GM21515 (cell line): ENCODE measurements at regions not wholly inside any gene's neighbourhood (a gene's known extent, or its start where the extent isn't known, plus 50 kb on each side); places are given as distances from the start of the nearest gene placed in this dataset.
"Not testable (repeated sequence)": the region's sequence is repeated elsewhere in the genome, so short reads cannot be mapped to it uniquely, and the experiment has no call there.

Source experiments
- ATAC-seq: cut with Tn5 transposase; IDR thresholded peaks from one replicate; pipeline ENCODE4 v1.9.1; 2021; ENCODE audit not compliant: unreplicated experiment

- ATAC-seq: no peak
Observed at GRCh38 chr22:23466351-23466750, 113.7 kb downstream of the IGLL1 start.

DNA sequence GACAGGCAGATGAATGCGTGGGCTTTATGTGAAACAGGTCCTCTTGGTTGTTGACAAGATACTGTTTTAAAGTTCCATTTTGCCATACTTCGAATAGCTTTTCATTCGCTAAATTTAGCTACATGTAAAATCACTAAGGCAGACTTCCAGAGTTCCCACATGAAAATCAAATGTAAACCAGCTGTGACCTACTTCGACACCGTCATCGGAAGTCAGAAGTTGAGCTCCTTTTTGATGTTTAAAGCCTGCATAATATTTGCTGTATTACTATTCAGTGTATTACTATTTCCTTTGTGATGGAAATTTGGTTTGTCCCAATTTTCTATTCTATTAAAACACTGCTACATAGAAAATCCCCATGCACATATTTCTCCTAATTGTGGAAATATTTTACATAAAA is 115.3 kb downstream of the IGLL1 start:
- ATAC-seq: not testable (repeated sequence)

DNA sequence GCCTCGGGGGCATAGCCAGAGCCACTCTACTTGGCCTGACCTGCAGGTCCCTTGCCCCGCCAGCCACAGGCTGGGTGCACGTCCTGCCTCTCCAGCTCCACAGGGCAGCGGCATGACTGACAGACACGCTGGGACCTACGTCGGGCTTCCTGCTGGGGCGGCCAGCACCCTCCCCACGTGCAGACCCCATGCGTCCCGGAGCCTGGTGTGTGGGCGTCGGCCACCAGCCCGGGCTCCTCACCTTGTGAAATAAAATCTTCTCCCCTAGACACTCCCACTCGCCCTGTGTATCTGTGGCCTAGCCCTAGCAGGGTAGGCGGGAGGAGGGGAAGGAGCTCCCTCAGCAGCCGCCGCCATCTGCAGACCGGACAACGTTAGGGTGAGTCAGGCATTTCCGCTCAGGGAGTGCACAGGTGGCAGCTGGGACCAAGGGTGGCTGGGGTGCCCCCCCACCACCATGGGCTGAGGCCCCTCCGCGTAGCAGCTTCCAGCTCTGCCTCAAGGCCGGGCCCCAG is 119.5 kb downstream of the IGLL1 start:
- ATAC-seq: not testable (repeated sequence)

- ATAC-seq: not testable (repeated sequence)
Observed at GRCh38 chr22:23459645-23460516, 120.2 kb downstream of the IGLL1 start.

- no peak for ATAC-seq
Observed at GRCh38 chr22:23458663-23459541, 121.2 kb downstream of the IGLL1 start.

- ATAC-seq: no peak
Observed at GRCh38 chr22:23457380-23457985, 122.6 kb downstream of the IGLL1 start.

DNA sequence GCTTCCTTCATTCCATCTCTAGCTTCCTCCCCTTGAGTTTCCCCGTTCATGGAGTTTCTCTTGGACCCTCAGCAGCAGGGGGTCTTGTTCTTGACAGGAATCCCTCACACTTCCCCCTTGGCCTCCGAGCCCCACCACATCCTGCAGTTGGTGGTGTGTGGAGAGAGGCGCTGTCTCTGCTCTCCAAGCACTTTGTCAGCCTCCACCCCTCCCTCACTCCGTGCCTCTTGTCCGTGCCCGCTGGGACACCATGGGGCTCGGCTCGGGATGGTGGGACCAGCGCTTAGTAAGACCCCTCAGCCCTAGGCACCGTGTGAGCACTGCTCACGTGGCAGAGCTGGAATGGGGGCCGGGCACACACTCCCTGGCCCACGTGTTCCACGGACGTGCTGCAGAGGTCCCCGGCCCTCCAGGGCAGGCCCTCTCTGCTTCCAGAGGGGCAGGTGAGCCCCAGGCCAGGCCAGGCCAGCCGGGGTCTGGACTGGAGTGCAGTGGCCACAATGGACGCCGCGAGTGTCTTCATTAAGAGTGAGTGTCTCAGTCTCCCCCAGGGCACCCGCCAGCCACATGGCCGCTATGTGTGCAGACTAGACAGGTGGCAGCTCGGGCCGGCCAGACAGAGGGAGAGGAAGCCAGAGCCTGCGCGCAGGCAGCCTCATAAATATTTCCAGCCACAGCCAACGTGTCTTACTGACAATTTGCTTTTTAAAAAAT is 123.3 kb downstream of the IGLL1 start:
- not testable (repeated sequence) for ATAC-seq

DNA sequence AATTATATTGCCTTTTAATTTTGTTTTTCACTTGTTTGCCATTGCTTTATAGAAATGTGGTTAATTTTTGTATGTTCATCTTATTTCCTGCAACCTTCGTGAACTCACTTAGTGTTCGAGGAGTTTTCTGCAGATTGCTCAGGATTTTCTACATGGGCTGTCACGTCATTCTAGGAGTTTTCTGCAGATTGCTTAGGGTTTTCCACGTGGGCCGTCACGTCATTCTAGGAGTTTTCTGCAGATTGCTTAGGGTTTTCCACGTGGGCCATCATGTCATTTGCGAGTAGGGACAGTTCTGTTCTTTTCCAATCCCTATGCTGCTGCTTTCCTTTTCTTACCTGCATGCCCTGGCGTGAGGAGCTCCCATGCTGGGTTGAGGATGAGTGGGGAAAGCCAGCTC is 125.7 kb downstream of the IGLL1 start:
- not testable (repeated sequence) for ATAC-seq

DNA sequence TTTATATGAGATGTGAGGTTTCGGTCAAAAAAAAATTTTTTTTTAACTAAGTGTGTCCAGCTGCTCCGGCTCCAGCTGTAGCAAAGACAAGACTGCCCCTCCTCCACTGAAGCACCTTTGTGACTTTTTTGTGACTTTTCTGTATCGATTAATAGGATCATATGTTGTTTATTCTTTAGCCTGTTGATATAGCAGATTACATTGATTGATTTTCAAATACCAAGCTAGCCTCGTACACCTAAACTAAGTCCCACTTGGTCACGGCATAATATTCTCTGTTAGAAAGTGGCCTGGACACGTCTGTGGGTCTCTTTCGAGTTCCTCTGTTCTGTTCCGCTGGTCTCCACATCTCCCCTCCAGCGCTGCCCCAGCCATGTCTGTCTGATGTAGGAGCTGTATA is 126.8 kb downstream of the IGLL1 start:
- no peak for ATAC-seq

GRCh38 chr22:23452231-23453010 is 127.7 kb downstream of the IGLL1 start:
- no peak for ATAC-seq

DNA sequence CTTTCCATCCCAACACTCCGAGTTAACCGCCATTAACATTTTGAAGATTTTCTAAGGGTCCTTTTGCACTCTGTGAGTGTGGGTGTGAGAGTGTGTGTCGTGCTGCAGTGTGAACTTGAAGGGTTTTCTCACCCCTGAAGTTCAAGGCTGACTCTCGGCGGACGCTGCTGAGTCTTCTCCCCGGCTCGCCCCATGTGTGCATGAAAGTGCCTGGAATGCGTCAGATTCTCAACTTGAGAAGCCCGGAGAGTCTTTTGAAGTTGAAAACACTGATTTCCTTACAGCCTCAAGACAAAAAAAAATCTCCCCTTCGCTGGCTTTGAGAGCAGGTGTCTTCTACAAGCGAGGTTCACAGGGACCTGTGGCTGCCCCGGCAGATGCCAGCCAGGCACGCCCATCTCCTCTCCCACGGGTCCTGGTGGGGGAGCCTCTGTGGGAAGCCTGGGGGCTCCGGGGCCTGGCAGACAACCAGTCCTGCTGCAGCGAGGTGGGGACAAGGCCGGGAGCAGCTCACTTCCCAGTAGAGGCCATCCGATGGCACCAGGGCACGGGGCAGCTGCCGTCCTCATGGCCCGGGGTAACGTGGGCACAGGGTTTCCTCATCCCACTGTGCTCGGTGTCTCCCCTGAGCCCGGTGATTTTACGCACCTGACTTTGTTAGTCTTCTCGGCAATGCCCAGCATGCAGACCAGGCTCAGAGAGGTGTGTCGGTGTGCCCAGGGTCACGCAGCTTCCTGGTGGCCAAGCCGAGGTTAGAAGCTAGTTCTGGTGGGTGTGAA is 128.4 kb downstream of the IGLL1 start:
- ATAC-seq: not testable (repeated sequence)

- not testable (repeated sequence) for ATAC-seq
Observed at GRCh38 chr22:23450821-23451220, 129.3 kb downstream of the IGLL1 start.

- no peak for ATAC-seq
Observed at GRCh38 chr22:23450434-23450795, 129.7 kb downstream of the IGLL1 start.

DNA sequence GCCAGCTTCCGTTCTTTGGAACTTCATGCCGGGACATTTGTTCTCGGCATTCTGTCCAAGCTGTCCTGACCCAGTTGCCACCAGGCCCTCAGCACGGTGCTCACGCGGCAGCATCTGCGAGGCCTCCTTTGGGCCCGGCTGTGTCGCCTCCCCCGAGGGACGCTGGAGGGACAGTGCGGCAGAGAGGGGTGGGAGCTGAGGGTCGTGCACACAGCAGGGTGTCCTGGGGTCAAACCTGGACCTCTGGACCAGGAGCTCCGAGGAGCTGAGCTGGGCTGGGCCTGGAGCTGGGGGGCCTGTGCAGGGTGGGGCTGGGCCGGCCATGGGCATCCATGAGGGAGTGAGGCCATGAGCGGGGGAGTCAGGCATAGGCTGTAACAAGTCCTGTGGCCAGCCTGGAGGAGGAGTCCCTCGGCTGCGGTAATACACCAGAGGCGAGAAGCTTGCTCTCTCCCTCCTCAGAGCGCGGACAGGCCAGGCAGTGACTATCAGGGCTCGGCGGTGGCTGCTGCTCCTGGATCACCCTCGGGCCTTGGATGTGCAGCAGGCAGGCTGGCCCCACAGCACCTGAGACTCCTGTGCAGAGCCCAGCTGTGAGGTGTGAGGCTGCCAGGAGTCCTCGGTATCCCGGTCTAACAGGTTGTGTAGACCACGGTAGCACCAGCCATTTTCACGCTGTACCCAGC is 130.2 kb downstream of the IGLL1 start:
- not testable (repeated sequence) for ATAC-seq

GRCh38 chr22:23448499-23449288 is 131.4 kb downstream of the IGLL1 start:
- not testable (repeated sequence) for ATAC-seq

GRCh38 chr22:23446796-23447350 is 133.2 kb downstream of the IGLL1 start:
- no peak for ATAC-seq

- ATAC-seq: not testable (repeated sequence)
Observed at GRCh38 chr22:23446194-23446593, 133.9 kb downstream of the IGLL1 start.
